ENCODE measurements at regions not wholly inside any gene's neighbourhood (a gene's known extent, or its start where the extent isn't known, plus 50 kb on each side); places are given as distances from the start of the nearest gene placed in this dataset.

DNA sequence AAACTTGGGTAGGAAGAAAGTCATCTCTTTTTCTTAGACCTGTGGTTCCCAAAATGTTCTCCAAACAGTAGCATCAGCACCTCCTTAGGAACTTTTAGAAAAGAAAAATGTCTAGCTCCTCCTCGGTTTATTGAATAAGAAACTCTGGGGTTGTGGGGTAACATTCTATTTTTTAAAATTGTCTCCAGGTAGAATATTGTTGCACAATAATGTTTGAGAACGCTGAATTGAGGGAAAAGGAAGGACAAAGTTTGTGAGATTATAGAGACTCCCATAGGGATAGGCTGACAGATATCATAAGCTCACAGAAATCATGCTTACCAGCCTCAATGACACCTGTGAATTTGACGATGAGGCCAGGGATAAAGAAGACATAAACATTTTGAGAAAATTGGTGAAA is 1199.0 kb upstream of the CDH6 start:
- Histone ChIP-seq H3K27me3 (no peaks in the 10 kb centered on the region), H3K9ac (no peak overlapping the region), H4K20me1 (ENCODE audit: low read depth) (no peaks in the 10 kb centered on the region), H3K79me2 (ENCODE audit: low read depth) (no peaks in the 10 kb centered on the region), H2AFZ (replicated peaks) (no peak overlapping the region), H3K36me3 (no peaks in the 10 kb centered on the region), H3K4me3 (no peak overlapping the region), H3F3A (ENCODE audit: low read depth) (no peaks in the 10 kb centered on the region), H3K9me3 (ENCODE audit: low read depth) (no peaks in the 10 kb centered on the region), H3K4me1 (no peaks in the 10 kb centered on the region), H3K4me2 (no peak overlapping the region), H3K27ac (no peak overlapping the region)
- Mint-ChIP-seq H3K36me3 (no peaks in the 10 kb centered on the region), H3K27me3 (ENCODE audit: insufficient read depth, low read depth) (no peaks in the 10 kb centered on the region), H3K4me3 (no peak overlapping the region), H3K9me3 (no peaks in the 10 kb centered on the region), H3K4me1 (no peaks in the 10 kb centered on the region), H3K27ac (no peak overlapping the region)
- no peak for DNase-seq (ENCODE audit: low spot score)
- TF ChIP-seq EZH2phosphoT487 (IDR thresholded peaks at IDR 0.05), result no peak
- TF ChIP-seq, protein P1, sequence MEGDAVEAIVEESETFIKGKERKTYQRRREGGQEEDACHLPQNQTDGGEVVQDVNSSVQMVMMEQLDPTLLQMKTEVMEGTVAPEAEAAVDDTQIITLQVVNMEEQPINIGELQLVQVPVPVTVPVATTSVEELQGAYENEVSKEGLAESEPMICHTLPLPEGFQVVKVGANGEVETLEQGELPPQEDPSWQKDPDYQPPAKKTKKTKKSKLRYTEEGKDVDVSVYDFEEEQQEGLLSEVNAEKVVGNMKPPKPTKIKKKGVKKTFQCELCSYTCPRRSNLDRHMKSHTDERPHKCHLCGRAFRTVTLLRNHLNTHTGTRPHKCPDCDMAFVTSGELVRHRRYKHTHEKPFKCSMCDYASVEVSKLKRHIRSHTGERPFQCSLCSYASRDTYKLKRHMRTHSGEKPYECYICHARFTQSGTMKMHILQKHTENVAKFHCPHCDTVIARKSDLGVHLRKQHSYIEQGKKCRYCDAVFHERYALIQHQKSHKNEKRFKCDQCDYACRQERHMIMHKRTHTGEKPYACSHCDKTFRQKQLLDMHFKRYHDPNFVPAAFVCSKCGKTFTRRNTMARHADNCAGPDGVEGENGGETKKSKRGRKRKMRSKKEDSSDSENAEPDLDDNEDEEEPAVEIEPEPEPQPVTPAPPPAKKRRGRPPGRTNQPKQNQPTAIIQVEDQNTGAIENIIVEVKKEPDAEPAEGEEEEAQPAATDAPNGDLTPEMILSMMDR (IDR thresholded peaks at IDR 0.05), result no peak
- TF ChIP-seq EZH2 (IDR thresholded peaks at IDR 0.05), result no peak

DNA sequence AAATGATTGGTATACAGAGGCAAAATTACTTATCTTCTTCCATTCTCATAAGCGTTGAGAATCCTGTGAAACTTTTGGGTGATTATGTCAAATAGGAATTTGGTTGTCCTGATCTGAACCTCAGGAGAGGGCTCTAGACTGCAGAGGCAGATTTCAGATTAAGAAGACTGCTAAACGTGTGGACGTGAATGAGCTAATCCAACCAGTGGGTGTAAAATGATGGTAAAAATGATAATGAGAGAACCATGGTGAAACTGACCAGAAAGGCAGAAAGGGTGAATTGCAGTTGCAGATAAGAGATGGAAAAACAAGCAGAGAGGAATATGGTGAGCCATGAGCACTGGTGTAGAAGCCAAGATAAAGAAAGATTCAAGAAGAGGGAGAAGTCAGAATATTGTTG is 1200.2 kb upstream of the CDH6 start:
- H3K4me2 ChIP-seq, result no peak overlapping the region
- H3K27ac Mint-ChIP-seq, result no peak overlapping the region
- no peak overlapping the region for H2AFZ ChIP-seq (replicated peaks)
- no peaks in the 10 kb centered on the region for H3F3A ChIP-seq (ENCODE audit: low read depth)
- no peaks in the 10 kb centered on the region for H3K9me3 ChIP-seq (ENCODE audit: low read depth)
- no peaks in the 10 kb centered on the region for H3K36me3 ChIP-seq
- no peak overlapping the region for H3K27ac ChIP-seq
- H3K4me1 ChIP-seq, result no peaks in the 10 kb centered on the region
- no peaks in the 10 kb centered on the region for H3K79me2 ChIP-seq (ENCODE audit: low read depth)
- no peaks in the 10 kb centered on the region for H3K27me3 Mint-ChIP-seq (ENCODE audit: insufficient read depth, low read depth)
- no peaks in the 10 kb centered on the region for H3K27me3 ChIP-seq
- no peaks in the 10 kb centered on the region for H3K4me1 Mint-ChIP-seq
- DNase-seq (ENCODE audit: low spot score), result no peak
- no peak overlapping the region for H3K9ac ChIP-seq
- TF ChIP-seq, protein P1 (IDR thresholded peaks at IDR 0.05), result no peak
- no peak for TF ChIP-seq EZH2 (IDR thresholded peaks at IDR 0.05)
- no peak for TF ChIP-seq EZH2phosphoT487 (IDR thresholded peaks at IDR 0.05)
- H3K4me3 ChIP-seq, result no peak overlapping the region
- no peaks in the 10 kb centered on the region for H3K9me3 Mint-ChIP-seq
- no peaks in the 10 kb centered on the region for H4K20me1 ChIP-seq (ENCODE audit: low read depth)
- H3K4me3 Mint-ChIP-seq, result no peak overlapping the region
- H3K36me3 Mint-ChIP-seq, result no peaks in the 10 kb centered on the region

DNA sequence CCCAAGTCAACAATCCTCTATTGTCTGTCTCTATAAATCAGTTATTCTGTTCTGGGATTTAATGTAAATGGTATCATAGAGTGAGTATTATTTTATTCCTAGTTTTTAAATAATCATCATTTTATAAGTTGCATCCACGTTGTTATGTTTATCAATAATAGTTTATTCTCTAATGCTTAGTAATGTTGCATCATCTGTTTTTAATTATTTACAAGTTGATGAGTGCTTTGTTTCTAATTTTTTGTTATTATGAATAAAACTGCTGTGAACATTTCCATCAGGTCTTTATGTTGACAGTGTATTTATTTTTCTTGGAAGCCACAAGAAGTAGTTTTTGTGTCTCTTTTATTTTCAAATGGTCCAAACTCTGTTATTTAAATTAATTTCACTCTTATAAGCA is 1201.2 kb upstream of the CDH6 start:
- Mint-ChIP-seq H3K4me1 (no peaks in the 10 kb centered on the region), H3K27ac (no peak overlapping the region), H3K9me3 (no peaks in the 10 kb centered on the region), H3K4me3 (no peak overlapping the region), H3K27me3 (ENCODE audit: insufficient read depth, low read depth) (no peaks in the 10 kb centered on the region), H3K36me3 (no peaks in the 10 kb centered on the region)
- H2AFZ ChIP-seq (replicated peaks), result no peak overlapping the region
- no peak overlapping the region for H3K4me3 ChIP-seq
- no peak for TF ChIP-seq EZH2 (IDR thresholded peaks at IDR 0.05)
- TF ChIP-seq, protein P1 (IDR thresholded peaks at IDR 0.05), result no peak
- TF ChIP-seq EZH2phosphoT487 (IDR thresholded peaks at IDR 0.05), result no peak
- no peak overlapping the region for H3K4me2 ChIP-seq
- no peaks in the 10 kb centered on the region for H4K20me1 ChIP-seq (ENCODE audit: low read depth)
- no peaks in the 10 kb centered on the region for H3K4me1 ChIP-seq
- H3K27ac ChIP-seq, result no peak overlapping the region
- no peaks in the 10 kb centered on the region for H3K79me2 ChIP-seq (ENCODE audit: low read depth)
- DNase-seq (ENCODE audit: low spot score), result no peak
- no peaks in the 10 kb centered on the region for H3K36me3 ChIP-seq
- no peaks in the 10 kb centered on the region for H3K27me3 ChIP-seq
- H3F3A ChIP-seq (ENCODE audit: low read depth), result no peaks in the 10 kb centered on the region
- no peaks in the 10 kb centered on the region for H3K9me3 ChIP-seq (ENCODE audit: low read depth)
- no peak overlapping the region for H3K9ac ChIP-seq

DNA sequence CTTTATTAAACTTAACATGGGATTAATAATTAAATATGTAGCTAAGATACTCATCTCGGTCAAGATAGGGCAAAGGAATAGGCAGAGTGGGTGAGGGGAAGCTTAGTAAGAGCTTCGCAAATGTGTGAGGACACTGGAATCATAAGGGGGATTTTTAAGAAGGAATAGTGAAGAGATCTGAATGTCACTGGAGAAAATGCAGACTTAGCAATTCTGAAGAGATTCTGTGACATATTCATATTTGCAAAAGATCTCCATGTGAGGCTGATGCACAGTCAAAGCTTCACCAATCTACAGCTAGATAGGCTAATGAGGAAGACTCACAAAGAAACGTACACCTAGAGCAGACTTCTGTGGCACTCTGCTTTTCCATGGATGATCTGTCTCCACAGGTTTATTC is 1202.8 kb upstream of the CDH6 start:
- Mint-ChIP-seq H3K27me3 (ENCODE audit: insufficient read depth, low read depth) (no peaks in the 10 kb centered on the region), H3K27ac (no peak overlapping the region), H3K4me3 (no peak overlapping the region), H3K4me1 (no peaks in the 10 kb centered on the region), H3K36me3 (no peaks in the 10 kb centered on the region), H3K9me3 (no peaks in the 10 kb centered on the region)
- H3K79me2 ChIP-seq (ENCODE audit: low read depth), result no peaks in the 10 kb centered on the region
- DNase-seq (ENCODE audit: low spot score), result no peak
- no peaks in the 10 kb centered on the region for H3K9me3 ChIP-seq (ENCODE audit: low read depth)
- H3K27me3 ChIP-seq, result no peaks in the 10 kb centered on the region
- H3F3A ChIP-seq (ENCODE audit: low read depth), result no peaks in the 10 kb centered on the region
- H3K9ac ChIP-seq, result no peak overlapping the region
- no peaks in the 10 kb centered on the region for H4K20me1 ChIP-seq (ENCODE audit: low read depth)
- H3K36me3 ChIP-seq, result no peaks in the 10 kb centered on the region
- no peak overlapping the region for H2AFZ ChIP-seq (replicated peaks)
- H3K27ac ChIP-seq, result no peak overlapping the region
- no peak overlapping the region for H3K4me3 ChIP-seq
- no peaks in the 10 kb centered on the region for H3K4me1 ChIP-seq
- no peak overlapping the region for H3K4me2 ChIP-seq
- TF ChIP-seq EZH2 (IDR thresholded peaks at IDR 0.05) (no peak), EZH2phosphoT487 (IDR thresholded peaks at IDR 0.05) (no peak)
- TF ChIP-seq, protein P1 (IDR thresholded peaks at IDR 0.05), result no peak
